Pons (tissue), 1 donor: ENCODE measurements at regions not wholly inside any gene's neighbourhood (a gene's known extent, or its start where the extent isn't known, plus 50 kb on each side); places are given as distances from the start of the nearest gene placed in this dataset.
A peak's percentile ranks its signal among the peaks of the same experiment; 100 is the strongest.
"Not testable (repeated sequence)": the region's sequence is repeated elsewhere in the genome, so short reads cannot be mapped to it uniquely, and the experiment has no call there.

Source experiments
- DNase-seq: peaks from one replicate; pipeline ENCODE4 v3.0.0-alpha.2; 2016; ENCODE audit warnings: low spot score

DNA sequence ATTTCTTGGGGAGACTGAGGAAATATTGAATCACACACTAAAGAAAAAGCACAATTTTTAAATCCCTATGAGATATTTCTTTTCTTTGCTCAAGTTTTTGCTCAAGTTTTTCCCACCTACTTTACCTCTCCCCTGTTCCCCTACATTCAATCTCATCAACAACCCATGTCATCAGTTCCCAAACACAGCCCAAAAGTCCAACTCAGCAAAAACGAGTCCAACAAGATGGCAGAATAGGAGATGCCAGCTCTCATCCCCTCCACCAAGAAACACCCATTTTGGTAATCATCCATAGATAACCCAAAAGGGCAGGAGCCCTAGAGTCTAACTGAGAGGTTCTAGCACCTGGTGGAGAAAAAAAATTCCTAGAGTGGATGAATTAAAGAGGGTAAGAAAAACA is 152.5 kb upstream of the GHITM start:
- no peak for DNase-seq

DNA sequence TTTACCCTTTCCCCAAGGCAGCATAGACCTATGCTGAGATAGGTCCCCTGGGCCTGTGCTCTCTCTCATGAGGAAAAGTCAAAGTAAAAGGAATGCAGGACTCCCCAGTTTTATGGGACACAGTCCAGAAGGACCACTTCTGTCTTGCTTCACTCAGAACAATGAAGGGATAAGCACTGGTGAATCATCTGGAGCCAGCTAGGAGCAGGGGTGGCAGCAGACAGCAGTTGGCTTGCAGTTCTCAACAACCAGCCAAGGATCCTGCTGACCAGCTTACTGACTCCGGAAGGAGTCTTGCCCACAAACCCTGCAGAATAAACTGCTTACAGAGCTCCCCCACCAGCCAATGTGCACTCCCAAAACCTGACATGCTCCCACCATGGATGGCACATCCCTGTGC is 152.1 kb upstream of the GHITM start:
- DNase-seq: no peak

DNA sequence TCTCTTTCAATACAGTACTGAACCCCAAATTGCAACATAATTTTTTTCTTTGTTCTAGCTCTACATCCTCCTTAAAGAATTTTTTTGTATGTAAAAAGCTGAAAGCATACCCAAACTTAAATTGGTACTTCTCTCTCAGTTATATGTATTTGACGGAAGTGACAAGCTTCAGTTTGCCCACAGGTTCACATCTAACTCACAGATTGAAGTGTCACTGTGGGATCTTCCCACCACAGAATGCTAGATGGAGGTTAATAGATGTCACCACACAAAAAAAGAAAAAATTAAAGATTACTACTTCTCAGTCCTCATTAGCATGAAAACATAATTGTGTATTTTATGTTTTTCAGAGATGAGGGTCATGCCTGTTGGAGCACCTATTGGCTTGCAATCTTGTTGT is 150.9 kb upstream of the GHITM start:
- DNase-seq: no peak

DNA sequence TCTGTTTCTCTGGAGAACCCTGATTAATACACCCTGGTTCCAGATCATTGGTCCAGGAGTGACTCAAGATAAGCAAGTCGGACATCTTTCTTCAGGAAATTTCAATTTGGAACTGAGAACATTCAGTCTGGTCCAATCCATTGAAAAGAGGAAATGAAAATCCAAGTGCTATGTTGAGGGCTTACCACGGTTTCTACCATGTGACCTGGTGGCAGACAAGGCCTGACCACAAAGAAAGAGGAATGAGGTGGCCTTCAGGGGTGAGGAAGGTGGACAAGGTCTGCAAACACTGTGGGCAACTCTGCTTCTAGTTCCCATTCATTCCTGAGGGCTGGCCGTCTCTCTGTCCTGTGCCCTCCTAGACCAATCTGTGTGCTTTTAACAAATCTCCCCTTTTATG is 149.2 kb upstream of the GHITM start:
- DNase-seq: peak; percentile 84

DNA sequence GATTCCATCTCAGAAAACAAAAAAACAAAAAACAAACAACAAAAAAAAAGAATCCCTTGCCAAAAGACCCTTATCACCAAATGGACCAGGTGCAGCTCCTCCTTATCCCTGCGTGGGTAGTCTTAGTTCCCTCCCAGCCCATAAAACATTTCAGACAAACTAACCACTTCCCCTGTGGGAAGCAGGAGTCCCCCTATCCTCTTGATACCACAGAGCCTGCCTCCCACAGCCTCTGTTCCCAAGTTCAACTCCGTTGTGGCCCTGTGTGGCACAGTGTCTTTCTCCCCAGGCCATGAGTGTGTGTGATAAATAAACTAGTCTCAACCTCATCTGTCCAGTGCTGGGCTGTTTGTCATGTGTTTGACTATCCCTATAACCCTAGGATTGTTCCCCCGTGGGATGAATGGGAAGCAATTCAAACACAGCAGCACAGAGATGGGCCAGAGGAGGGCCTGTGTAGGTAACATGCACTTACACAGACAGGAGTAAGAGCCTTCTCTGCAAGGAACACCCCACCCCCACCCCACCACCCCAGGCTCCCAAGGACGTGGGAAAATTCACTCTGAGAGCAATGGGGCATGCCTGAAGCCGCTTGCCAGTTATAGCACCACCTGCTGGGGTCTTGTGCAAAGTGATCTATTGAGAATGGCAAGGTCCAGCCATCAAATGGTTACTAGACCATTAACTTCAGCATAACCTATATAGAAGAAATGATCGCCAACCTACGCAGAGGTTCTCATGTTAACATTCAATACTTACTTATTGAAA is 147.1 kb upstream of the GHITM start:
- DNase-seq: no peak

DNA sequence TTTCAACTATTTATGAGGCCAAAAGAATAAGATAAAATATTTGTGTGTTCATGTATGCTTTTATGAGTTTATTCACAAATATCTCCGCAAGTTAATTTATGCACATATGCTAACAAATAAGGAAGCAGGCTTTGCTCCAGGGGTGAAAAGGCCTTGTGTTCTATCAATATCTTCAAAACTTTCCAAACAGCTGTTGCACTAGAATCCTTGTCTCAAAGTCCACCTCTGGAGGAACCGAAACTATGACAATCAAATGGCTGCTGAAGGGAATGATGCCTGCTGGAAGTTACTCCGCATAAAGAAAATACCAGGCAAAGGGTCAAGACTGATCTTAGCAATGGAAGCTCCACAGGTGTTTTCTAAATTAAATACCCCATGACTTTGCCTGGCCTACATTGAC is 145.0 kb upstream of the GHITM start:
- peak; percentile 17 for DNase-seq

DNA sequence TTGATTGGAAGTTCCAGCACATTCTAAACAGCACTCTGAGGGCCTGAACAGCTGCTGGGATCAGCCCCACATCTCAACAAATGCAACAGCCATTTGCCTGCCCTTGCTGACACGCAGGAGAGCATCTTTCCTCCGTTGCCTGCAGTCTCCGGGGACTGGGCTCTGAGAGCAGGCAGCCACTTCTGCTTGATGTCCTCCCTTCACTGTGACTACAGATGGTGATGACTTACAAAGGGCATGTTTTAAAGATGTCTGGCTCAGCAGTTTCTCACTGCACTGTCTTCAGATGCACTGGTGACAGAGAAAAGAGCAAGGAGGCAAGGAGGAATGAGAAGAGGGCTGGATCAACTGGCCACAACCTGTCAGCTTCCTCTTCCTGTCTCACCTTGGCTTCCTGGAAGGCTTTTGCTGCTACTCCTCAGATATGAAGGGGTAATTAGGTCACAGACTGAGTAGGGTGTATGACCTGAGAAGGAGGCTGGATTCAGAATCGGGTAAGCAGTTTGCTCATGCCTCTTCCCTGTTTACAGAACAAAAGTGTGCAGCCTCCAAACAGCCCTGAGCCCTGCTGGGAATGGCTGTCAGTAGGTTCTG is 143.5 kb upstream of the GHITM start:
- DNase-seq: no peak

DNA sequence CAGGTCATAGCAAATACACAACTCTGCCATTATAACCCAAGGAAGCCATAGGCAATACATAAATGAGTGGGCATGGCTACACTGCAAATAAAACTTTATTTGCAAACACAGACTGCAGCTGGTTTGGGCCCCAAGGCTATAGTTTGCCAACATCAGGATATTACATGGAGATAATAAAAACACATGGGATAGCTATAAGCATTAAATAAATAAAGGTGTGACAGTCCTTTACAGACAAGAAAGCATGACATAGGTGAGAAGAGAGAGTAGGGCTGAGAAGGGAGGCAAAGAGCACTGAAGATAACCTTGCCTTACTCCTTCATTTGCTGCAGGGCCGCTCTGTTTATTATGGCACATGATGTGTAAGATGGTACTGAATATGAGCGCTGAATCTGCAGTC is 135.1 kb upstream of the GHITM start:
- no peak for DNase-seq

DNA sequence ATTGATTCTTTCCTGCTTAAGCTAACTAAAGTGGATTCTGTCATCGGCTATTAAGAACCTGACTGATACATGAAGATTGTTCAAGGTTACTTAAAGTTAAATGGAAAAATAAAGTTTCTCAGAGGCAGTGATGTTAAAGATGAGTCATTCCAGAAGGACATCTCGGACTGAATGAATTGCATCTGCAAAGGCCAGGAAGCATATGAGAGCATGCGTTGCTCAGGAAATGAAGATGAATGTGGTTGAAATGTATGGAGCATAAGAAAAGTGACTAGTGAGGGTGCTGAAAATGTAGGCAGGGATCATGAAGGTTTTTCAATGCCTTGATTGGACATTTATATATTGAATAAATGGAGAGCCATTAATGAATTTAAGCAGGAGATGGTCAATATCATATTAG is 133.9 kb upstream of the GHITM start:
- DNase-seq: no peak

DNA sequence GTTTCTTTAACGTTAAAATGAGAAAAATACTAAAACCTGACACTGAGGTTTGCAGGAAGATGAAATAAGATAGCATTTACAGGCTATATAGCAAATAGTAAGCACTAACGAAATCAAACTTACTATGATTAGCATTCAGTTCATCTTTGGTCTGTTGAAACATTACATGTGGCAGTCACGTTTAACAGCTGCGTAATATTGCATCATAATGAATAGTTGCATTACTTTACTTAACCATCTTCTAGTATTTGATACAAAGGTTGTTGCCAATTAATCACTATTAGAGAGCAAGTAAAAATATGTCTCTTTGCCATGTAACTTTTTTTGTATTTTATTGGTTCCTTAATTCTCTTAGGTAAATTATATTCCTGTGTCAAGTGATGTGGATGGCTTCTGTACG is 131.8 kb upstream of the GHITM start:
- no peak for DNase-seq

DNA sequence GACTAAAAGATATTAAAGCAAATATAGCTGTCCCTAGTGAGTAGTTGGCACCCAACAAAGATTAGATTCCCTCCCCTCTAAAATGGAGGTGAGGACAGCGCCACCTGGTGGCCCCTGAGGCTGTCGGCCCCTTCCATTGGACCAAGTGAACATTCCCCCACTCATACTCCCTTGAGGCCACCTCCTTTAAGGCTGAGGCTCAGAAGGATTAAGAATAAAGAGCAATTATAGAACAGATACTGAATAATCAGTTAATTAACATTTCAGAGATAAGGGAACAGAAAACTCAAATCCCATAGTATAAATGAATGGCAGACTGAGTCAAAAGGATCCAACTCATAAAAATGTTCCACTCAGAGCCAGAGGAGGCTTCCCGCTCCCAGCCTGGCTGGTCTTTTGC is 130.4 kb upstream of the GHITM start:
- DNase-seq: no peak

DNA sequence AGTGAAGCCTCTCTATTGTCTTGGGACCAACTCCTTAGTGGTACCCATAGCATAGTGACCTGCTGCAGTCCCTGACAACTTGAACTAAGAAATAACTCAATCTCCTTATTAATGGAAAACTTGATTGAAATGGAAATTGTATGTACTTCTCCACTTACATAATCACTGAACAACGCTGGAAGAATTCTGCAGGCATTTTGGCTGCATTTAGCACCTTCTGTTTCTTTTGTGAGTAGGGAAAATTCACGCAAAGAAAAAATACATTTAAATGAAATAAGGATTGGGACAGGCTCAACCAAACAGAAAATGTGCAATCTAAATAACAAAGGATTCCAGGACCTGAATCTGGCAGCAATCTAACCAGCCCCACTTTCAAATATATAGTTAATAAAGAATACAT is 126.9 kb upstream of the GHITM start:
- DNase-seq: no peak

DNA sequence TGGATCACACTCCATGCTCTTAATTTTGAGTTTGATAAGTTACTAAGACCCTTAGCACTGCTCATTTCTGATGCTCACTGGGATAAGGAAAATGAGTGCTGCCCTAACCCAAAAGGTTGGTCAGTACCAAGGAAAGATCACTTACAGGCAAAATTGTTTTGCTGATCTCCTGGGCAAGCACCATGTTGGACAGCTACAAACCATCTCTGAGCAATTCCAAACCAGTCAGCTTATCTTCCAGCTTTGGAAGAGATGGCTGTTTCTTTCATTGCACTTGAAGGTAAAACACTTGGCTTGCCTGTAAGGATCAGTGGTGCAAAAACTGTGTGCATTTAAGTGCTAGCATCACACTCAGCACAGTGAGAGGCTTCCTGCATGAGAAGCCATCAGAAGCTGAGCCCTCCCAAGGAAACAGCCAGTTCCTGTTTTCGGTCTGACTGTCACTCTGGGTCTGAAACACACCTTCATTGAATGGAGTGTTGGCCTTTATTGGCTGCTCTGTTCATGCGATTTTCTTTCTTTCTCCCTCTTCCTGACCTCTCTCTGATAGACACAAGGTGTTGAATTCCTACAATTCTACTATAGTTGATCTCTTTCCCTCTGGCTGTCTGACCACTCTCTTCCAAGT is 126.4 kb upstream of the GHITM start:
- no peak for DNase-seq

DNA sequence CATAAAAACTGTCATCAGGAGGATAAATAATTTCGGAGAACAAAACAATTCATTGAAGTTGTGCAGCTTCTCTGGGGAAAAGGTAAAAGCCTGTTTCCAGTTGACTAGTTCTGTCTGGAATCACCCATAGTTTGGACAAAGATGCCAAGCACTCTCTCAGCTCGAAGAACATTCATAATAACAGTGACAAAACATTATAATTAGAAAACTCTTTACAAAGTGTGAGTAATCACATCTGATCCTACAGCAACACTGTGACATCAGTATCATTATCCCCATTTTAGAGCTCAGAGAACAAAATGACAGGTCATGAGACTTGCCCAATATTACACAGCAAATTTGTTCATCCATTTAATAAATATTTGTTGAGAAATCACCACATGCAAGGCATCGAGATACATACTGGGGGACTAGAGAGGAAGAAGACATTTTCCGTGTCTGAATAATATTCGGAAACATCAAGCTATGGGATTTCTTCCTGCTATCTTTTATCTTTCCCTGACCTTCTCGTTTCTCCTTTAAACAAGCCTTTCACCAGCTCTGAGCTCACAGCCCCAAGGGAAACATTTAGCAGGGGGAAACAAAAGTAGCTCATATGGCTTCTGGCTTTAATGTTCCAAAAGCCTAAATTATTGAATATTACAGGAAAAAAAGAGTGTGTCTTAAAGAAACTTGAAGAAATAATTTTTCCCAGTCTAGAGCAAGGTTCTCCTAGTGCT is 123.3 kb upstream of the GHITM start:
- DNase-seq: no peak

DNA sequence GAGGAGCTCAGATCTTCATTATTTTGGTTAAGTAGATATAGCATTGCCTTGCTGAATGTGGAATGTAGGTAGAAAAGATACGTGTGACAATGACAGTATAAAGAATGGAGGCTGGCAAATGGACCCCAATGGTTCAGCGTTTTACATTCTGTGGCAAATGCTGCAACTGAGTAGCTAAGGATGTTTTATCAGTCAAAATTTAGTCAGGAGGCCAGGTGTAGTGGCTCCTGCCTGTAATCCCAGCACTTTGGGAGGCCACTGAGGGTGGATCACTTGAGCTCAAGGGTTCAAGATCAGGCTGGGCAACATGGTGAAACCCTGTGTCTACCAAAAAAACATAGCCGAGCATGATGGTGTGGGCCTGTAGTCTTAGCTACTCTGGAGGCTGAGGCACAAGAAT is 120.5 kb upstream of the GHITM start:
- no peak for DNase-seq

DNA sequence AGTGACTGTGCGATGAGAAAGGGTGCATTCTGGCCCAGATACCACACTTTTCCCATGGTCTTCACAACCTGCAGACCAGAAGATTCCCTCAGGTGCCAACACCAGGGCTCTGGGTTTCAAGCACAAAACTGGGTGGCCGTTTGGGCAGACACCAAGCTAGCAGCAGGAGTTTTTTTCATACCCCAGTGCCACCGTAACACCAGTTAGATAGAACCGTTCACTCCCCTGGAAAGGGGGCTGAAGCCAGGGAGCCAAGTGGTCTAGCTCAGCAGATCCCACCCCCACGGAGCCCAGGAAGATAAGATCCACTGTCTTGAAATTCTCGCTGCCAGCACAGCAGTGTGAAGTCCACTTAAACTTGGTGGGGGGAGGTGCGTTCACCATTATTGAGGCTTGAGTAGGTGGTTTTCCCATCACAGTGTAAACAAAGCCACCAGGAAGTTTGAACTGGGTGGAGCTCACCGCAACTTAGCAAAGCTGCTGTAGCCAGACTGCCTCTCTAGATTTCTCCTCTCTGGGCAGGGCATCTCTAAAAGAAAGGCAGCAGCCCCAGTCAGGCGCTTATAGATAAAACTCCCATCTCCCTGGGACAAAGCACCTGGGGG is 119.4 kb upstream of the GHITM start:
- DNase-seq: not testable (repeated sequence)

DNA sequence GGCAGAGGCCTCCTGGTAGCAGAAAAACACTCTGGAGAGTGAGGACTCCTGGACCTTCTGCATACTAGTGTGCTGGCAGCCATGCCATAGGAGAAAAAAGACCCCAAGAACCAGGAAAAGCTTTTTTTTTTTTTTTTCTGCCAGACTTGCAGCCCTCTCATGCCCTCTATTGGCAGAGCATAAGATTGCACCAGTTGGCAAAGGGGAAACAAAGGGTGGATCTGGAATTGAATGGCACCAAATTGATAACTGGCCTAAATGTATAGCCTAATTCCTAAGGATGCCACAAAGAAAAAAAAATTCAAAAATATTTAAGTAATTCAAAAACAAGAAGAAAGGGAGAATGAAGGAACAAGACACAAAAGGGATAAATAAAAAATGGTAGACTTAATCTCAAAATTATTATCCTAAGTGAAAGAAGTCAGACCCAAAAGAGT is 112.5 kb upstream of the GHITM start:
- no peak for DNase-seq

DNA sequence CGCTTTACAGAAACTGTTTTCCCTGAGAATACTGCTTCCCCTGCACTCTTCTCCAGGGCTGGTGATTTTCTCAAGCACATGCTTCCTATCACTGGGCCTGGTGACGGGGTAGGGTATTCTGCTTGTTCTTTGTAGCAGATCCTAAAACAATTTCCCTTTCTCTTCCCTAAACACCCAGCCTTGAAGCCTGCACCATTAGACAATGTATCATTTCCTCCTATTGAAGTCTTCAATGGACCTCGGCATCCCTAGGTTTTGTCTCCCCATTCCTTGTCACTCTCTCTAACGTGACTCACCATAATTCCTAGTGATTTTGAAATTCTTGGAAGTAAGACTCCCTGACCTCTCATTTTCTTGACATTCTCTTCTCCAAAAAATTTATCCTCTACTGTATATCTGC is 109.5 kb upstream of the GHITM start:
- DNase-seq: no peak

DNA sequence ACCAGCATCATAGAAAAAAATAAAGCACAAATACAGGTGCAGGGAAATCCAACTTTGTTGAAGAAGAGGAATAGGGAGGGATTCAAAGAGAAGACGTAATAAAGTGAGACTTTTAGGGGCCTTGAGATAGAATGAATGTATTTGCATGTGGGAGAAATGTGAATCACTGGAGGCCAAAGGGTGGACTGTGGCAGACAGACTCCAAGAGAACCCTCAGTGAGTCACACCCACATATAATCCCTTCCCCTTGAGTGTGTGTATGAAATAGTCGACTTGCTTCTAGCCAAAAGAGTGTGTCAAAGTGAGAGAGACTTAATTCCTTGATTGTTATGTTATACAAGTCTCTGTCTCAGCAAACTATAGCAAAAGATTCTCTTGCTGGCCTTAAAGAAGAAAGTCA is 101.3 kb upstream of the GHITM start:
- DNase-seq: no peak

DNA sequence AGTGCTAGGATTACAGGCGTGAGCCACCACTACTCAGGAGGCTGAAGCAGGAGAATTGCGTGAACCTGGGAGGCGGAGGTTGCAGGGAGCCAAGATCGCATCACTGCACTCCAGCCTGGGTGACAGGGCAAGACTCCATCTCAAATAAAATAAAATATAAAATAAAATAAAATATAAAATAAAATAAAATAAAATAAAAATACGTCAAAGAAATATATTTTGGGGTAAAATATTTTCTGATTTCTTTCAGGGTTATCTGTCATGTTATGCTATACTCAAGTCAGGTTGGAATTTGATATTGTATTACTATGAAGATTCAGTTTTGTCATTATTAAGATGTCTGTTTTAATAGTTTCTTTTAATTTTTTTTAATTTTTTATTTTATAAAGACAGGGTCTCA is 99.4 kb upstream of the GHITM start:
- DNase-seq: no peak

DNA sequence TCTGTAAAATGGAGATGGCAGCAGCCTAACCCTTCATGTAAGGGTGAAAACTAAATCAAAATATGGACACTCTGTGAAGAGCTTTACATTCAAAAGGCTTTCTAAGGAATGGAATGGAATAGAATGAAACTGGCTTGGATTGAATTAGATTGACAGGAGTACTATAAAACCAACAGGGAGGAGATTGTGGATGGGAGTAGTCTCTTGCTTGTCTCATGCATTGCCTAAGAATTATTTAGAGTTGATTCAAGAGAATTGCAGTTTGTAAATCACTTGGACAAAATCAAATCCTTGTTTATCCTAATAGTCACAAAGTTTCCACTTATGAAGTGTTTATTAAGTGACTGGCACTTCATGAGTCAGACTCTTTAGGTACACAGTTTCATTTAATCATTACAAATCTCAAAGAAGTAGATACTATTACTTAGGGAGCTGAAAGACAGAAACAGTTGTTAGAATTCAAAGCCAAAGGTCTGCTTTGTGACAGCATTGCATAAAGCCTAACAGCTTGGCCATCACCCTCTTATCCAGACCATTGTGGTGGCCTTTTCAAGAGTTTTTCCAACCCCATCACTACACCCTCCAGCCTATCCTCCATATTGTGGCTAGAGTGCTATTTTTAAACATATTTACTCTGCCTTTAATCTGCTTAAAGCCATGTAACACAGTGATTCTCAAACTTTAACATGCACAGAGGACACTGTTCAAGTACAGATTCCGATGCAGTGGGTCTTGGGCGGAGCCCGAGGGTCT is 91.9 kb upstream of the GHITM start:
- no peak for DNase-seq

DNA sequence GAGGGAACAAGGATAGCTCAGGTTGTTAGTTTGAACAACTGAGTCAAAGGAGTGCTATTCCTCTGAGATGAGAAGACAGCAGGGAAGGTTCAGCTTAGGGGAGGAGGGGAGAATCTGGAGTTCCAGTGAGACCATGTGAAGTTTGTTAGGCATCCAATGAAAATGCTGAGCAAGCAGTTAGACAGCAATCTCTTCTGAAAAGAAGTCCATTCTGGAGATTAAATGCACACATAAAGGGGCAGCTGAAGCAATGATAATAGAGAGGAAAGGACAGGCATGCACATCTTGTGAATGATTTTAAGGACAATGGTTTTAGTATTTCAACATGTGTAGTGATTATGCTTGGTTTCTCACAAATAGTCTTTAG is 89.7 kb upstream of the GHITM start:
- DNase-seq: no peak
